ENCODE measurements at regions not wholly inside any gene's neighbourhood (a gene's known extent, or its start where the extent isn't known, plus 50 kb on each side); places are given as distances from the start of the nearest gene placed in this dataset.
"Not testable (repeated sequence)": the region's sequence is repeated elsewhere in the genome, so short reads cannot be mapped to it uniquely, and the experiment has no call there.

DNA sequence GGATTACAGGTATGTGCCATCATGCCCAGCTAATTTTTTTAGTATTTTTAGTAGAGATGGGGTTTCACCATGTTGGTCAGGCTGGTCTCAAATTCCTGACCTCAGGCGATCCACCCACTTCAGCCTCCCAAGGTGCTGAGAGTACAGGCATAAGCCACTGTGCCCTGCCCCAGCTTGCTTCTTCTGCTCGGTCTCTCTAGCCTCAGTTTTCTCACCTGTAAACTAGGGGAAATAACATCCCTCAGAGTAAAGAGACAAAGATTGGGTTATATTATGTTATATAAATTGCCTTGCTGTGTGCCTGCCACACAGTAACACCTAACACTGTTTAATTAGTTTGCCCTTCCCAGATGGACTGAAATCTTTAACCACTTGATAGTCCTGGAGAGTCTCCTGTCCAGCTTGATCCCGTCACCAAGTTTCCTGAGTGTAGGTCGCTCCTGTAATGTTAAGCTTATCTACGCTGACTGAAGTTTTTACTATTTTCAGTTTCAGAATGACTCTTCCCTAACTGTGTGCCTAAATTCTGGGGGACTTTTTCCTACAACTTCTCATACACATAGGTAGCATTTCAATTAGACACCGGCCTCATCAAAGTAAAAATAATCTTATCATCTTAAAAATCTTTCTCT is 412.7 kb upstream of the TENM3 start:
- no peaks in the 10 kb centered on the region for H3K9me3 ChIP-seq
- no peaks in the 10 kb centered on the region for H3K4me1 ChIP-seq
- H3K27me3 ChIP-seq: no peaks in the 10 kb centered on the region
- no peak for DNase-seq (ENCODE audit: extremely low spot score in 2 of 2)
- H3K4me3 ChIP-seq: no peak overlapping the region
- TF ChIP-seq POLR2A (IDR thresholded peaks at IDR 0.05) (no peak), POLR2AphosphoS5 (IDR thresholded peaks at IDR 0.05; ENCODE audit: insufficient read depth in 1 of 2, low read depth in 1 of 2) (no peak)
- TF ChIP-seq, protein P1, sequence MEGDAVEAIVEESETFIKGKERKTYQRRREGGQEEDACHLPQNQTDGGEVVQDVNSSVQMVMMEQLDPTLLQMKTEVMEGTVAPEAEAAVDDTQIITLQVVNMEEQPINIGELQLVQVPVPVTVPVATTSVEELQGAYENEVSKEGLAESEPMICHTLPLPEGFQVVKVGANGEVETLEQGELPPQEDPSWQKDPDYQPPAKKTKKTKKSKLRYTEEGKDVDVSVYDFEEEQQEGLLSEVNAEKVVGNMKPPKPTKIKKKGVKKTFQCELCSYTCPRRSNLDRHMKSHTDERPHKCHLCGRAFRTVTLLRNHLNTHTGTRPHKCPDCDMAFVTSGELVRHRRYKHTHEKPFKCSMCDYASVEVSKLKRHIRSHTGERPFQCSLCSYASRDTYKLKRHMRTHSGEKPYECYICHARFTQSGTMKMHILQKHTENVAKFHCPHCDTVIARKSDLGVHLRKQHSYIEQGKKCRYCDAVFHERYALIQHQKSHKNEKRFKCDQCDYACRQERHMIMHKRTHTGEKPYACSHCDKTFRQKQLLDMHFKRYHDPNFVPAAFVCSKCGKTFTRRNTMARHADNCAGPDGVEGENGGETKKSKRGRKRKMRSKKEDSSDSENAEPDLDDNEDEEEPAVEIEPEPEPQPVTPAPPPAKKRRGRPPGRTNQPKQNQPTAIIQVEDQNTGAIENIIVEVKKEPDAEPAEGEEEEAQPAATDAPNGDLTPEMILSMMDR (IDR thresholded peaks at IDR 0.05): no peak
- intact Hi-C loops (cut with DNase I): no loop called here
- no peaks in the 10 kb centered on the region for H3K36me3 ChIP-seq
- H3K27ac ChIP-seq: no peak overlapping the region

DNA sequence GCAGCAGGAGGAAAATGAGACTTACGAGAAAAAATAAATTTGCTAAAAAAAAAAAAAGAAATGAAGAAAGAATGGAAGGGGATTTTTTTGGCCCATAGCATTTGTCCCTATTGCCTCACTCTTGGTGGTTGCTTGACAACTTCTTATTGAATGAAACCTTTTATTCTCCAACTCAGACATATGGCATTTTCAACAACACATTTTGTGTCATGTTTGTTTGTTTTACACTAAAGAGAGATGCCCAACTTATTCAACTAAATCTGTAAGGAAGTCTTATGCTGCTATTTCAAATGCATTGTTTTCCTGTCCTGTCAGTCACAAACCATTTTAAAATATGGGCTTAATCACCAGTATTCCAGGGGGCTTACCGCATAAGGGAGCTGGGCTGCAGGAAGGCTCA is 409.1 kb upstream of the TENM3 start:
- H3K4me1 ChIP-seq: no peaks in the 10 kb centered on the region
- no peaks in the 10 kb centered on the region for H3K27me3 ChIP-seq
- H3K4me3 ChIP-seq: no peak overlapping the region
- no peak overlapping the region for H3K27ac ChIP-seq
- H3K36me3 ChIP-seq: no peaks in the 10 kb centered on the region
- no peak for DNase-seq (ENCODE audit: extremely low spot score in 2 of 2)
- TF ChIP-seq POLR2AphosphoS5 (IDR thresholded peaks at IDR 0.05; ENCODE audit: insufficient read depth in 1 of 2, low read depth in 1 of 2): no peak
- TF ChIP-seq, protein P1 (IDR thresholded peaks at IDR 0.05): no peak
- TF ChIP-seq POLR2A (IDR thresholded peaks at IDR 0.05): no peak
- intact Hi-C loops (cut with DNase I): no loop called here
- H3K9me3 ChIP-seq: no peaks in the 10 kb centered on the region

DNA sequence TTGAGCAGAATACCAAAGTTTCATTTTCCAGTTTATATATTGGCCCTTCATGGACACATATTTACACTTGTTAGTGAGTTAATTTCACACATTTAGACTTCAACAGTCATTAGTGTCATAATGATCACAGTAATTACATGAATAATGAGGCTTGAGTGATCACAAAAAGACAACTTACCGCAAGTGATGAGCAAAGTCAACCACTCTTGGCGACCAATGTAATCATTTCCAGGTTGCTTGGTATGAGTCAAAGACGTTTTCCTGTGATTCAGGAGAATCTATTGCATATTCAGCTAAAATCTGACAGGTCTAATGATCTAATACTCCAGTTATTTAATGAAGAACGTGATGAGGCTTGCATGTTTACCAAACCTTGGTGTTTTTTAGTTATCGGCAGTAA is 407.9 kb upstream of the TENM3 start:
- DNase-seq (ENCODE audit: extremely low spot score in 2 of 2): no peak
- Histone ChIP-seq H3K36me3 (no peaks in the 10 kb centered on the region), H3K27me3 (no peaks in the 10 kb centered on the region), H3K27ac (no peak overlapping the region), H3K4me3 (no peak overlapping the region), H3K9me3 (no peaks in the 10 kb centered on the region), H3K4me1 (no peaks in the 10 kb centered on the region)
- TF ChIP-seq, protein P1 (IDR thresholded peaks at IDR 0.05): no peak
- TF ChIP-seq POLR2AphosphoS5 (IDR thresholded peaks at IDR 0.05; ENCODE audit: insufficient read depth in 1 of 2, low read depth in 1 of 2) (no peak), POLR2A (IDR thresholded peaks at IDR 0.05) (no peak)
- intact Hi-C loops (cut with DNase I): no loop called here

- Histone ChIP-seq H3K9me3 (no peaks in the 10 kb centered on the region), H3K27me3 (no peaks in the 10 kb centered on the region), H3K27ac (no peak overlapping the region), H3K4me1 (no peaks in the 10 kb centered on the region), H3K4me3 (no peak overlapping the region), H3K36me3 (no peaks in the 10 kb centered on the region)
- DNase-seq (ENCODE audit: extremely low spot score in 2 of 2): no peak
- intact Hi-C loops (cut with DNase I): no loop called here
- TF ChIP-seq, protein P1 (IDR thresholded peaks at IDR 0.05): no peak
- TF ChIP-seq POLR2A (IDR thresholded peaks at IDR 0.05): no peak
- TF ChIP-seq POLR2AphosphoS5 (IDR thresholded peaks at IDR 0.05; ENCODE audit: insufficient read depth in 1 of 2, low read depth in 1 of 2): no peak
Observed at GRCh38 chr4:181838253-181838652, 404.9 kb upstream of the TENM3 start.

GRCh38 chr4:181843797-181844196 is 399.4 kb upstream of the TENM3 start:
- intact Hi-C loops (cut with DNase I); H3K27me3 ChIP-seq; H3K4me1 ChIP-seq; H3K27ac ChIP-seq; H3K9me3 ChIP-seq; DNase-seq (ENCODE audit: extremely low spot score in 2 of 2); H3K36me3 ChIP-seq; H3K4me3 ChIP-seq: not testable (repeated sequence)

Measured in vagina (tissue), 2 donors.